ENCODE measurements at regions not wholly inside any gene's neighbourhood (a gene's known extent, or its start where the extent isn't known, plus 50 kb on each side); places are given as distances from the start of the nearest gene placed in this dataset.

GRCh38 chr10:106280896-106281460 is 883.5 kb downstream of the SORCS1 start:
- no peak overlapping the region for H2AFZ ChIP-seq (ENCODE audit: low read length)
- no peak for TF ChIP-seq EZH2phosphoT487 (IDR thresholded peaks at IDR 0.05; ENCODE audit: borderline replicate concordance, low read depth, low read length)
- no peak for TF ChIP-seq CTCF (conservative IDR thresholded peaks at IDR 0.05; ENCODE audit: low read length)
- no peak for DNase-seq (ENCODE audit: low spot score)
- H3K4me1 ChIP-seq (ENCODE audit: insufficient read depth, low read length, poor library complexity, severe bottlenecking), result no peaks in the 10 kb centered on the region
- no TSS peak for BruUV-seq (replicated peaks)
- no peak overlapping the region for H3K4me2 ChIP-seq (ENCODE audit: low read length)
- ChIA-PET POLR2A (no interaction called here), CTCF (ENCODE audit: unreplicated experiment) (no interaction called here)
- H3K27ac ChIP-seq (ENCODE audit: low read depth, low read length, poor library complexity, severe bottlenecking), result no peak overlapping the region
- H3K4me3 ChIP-seq (ENCODE audit: low read depth, low read length, poor library complexity, severe bottlenecking), result no peak overlapping the region
- no peaks in the 10 kb centered on the region for H3K9me3 ChIP-seq (ENCODE audit: low read length)
- no peaks in the 10 kb centered on the region for H3K79me2 ChIP-seq (ENCODE audit: insufficient read depth, low read depth, low read length)
- intact Hi-C loops (cut with micrococcal nuclease; ENCODE audit: unreplicated experiment), result no loop called here
- no peaks in the 10 kb centered on the region for H3K9me2 ChIP-seq (ENCODE audit: insufficient read depth, low read length)
- H3K36me3 ChIP-seq (ENCODE audit: insufficient read depth, low read length), result no peaks in the 10 kb centered on the region
- no peaks in the 10 kb centered on the region for H4K20me1 ChIP-seq (ENCODE audit: insufficient read depth, low read length)

- Histone ChIP-seq H3K79me2 (ENCODE audit: insufficient read depth, low read depth, low read length) (no peaks in the 10 kb centered on the region), H3K9me2 (ENCODE audit: insufficient read depth, low read length) (no peaks in the 10 kb centered on the region), H2AFZ (ENCODE audit: low read length) (no peak overlapping the region), H3K4me3 (ENCODE audit: low read depth, low read length, poor library complexity, severe bottlenecking) (no peak overlapping the region), H3K36me3 (ENCODE audit: insufficient read depth, low read length) (no peaks in the 10 kb centered on the region), H3K4me1 (ENCODE audit: insufficient read depth, low read length, poor library complexity, severe bottlenecking) (no peaks in the 10 kb centered on the region), H3K9me3 (ENCODE audit: low read length) (no peaks in the 10 kb centered on the region), H3K4me2 (ENCODE audit: low read length) (no peak overlapping the region), H4K20me1 (ENCODE audit: insufficient read depth, low read length) (no peaks in the 10 kb centered on the region), H3K27ac (ENCODE audit: low read depth, low read length, poor library complexity, severe bottlenecking) (no peak overlapping the region)
- CTCF ChIA-PET (ENCODE audit: unreplicated experiment), result no interaction called here
- TF ChIP-seq CTCF (conservative IDR thresholded peaks at IDR 0.05; ENCODE audit: low read length) (no peak), EZH2phosphoT487 (IDR thresholded peaks at IDR 0.05; ENCODE audit: borderline replicate concordance, low read depth, low read length) (no peak)
- intact Hi-C loops (cut with micrococcal nuclease; ENCODE audit: unreplicated experiment), result no loop called here
- DNase-seq (ENCODE audit: low spot score), result no peak
- POLR2A ChIA-PET, result no interaction called here
- no TSS peak for BruUV-seq (replicated peaks)
Observed at GRCh38 chr10:106278383-106278782, 886.1 kb downstream of the SORCS1 start.

- Histone ChIP-seq H3K4me3 (ENCODE audit: low read depth, low read length, poor library complexity, severe bottlenecking) (no peak overlapping the region), H2AFZ (ENCODE audit: low read length) (no peak overlapping the region), H3K79me2 (ENCODE audit: insufficient read depth, low read depth, low read length) (no peaks in the 10 kb centered on the region), H3K36me3 (ENCODE audit: insufficient read depth, low read length) (no peaks in the 10 kb centered on the region), H3K9me3 (ENCODE audit: low read length) (no peaks in the 10 kb centered on the region), H4K20me1 (ENCODE audit: insufficient read depth, low read length) (no peaks in the 10 kb centered on the region), H3K9me2 (ENCODE audit: insufficient read depth, low read length) (no peaks in the 10 kb centered on the region), H3K4me1 (ENCODE audit: insufficient read depth, low read length, poor library complexity, severe bottlenecking) (no peaks in the 10 kb centered on the region), H3K27ac (ENCODE audit: low read depth, low read length, poor library complexity, severe bottlenecking) (no peak overlapping the region), H3K4me2 (ENCODE audit: low read length) (no peak overlapping the region)
- POLR2A ChIA-PET, result no interaction called here
- intact Hi-C loops (cut with micrococcal nuclease; ENCODE audit: unreplicated experiment), result no loop called here
- no TSS peak for BruUV-seq (replicated peaks)
- CTCF ChIA-PET (ENCODE audit: unreplicated experiment), result no interaction called here
- no peak for DNase-seq (ENCODE audit: low spot score)
- TF ChIP-seq EZH2phosphoT487 (IDR thresholded peaks at IDR 0.05; ENCODE audit: borderline replicate concordance, low read depth, low read length) (no peak), CTCF (conservative IDR thresholded peaks at IDR 0.05; ENCODE audit: low read length) (no peak)
Observed at GRCh38 chr10:106271237-106271636, 893.3 kb downstream of the SORCS1 start.
